GM12874 (cell line): ENCODE measurements at regions not wholly inside any gene's neighbourhood (a gene's known extent, or its start where the extent isn't known, plus 50 kb on each side); places are given as distances from the start of the nearest gene placed in this dataset.

ENCODE experiments used
- TF ChIP-seq, protein P1 (sequence below): IDR thresholded peaks from 2 replicates; pipeline ENCODE4 v1.5.1; 2011; ENCODE audit warnings: low read depth, mild to moderate bottlenecking, control low read depth, low read length, moderate library complexity; ENCODE audit not compliant: insufficient read depth

- TF ChIP-seq, protein P1, sequence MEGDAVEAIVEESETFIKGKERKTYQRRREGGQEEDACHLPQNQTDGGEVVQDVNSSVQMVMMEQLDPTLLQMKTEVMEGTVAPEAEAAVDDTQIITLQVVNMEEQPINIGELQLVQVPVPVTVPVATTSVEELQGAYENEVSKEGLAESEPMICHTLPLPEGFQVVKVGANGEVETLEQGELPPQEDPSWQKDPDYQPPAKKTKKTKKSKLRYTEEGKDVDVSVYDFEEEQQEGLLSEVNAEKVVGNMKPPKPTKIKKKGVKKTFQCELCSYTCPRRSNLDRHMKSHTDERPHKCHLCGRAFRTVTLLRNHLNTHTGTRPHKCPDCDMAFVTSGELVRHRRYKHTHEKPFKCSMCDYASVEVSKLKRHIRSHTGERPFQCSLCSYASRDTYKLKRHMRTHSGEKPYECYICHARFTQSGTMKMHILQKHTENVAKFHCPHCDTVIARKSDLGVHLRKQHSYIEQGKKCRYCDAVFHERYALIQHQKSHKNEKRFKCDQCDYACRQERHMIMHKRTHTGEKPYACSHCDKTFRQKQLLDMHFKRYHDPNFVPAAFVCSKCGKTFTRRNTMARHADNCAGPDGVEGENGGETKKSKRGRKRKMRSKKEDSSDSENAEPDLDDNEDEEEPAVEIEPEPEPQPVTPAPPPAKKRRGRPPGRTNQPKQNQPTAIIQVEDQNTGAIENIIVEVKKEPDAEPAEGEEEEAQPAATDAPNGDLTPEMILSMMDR: no peak
Observed at GRCh38 chr15:81558056-81558455, 184.0 kb upstream of the TMC3 start.

DNA sequence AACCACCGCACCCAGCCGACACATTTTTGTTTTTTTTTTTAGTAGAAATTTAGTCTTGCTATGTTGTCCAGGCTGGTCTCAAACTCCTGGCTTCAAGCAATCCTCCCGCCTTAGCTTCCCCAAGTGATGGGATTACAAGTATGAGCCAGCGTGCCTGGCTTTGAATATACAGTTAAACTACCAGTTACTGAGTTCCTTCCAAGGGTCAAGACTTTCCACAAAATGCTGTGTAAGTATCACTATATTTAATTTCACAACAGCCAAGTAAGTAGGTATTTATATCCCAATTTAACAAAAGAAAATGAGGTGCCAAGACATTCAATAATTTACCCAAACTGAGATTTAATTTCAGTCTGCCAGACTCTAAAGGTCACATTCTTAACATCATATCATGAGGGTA is 181.3 kb upstream of the TMC3 start:
- TF ChIP-seq, protein P1: no peak

- TF ChIP-seq, protein P1: no peak
Observed at GRCh38 chr15:81548365-81549130, 174.5 kb upstream of the TMC3 start.

- TF ChIP-seq, protein P1: no peak
Observed at GRCh38 chr15:81547521-81548132, 173.6 kb upstream of the TMC3 start.

DNA sequence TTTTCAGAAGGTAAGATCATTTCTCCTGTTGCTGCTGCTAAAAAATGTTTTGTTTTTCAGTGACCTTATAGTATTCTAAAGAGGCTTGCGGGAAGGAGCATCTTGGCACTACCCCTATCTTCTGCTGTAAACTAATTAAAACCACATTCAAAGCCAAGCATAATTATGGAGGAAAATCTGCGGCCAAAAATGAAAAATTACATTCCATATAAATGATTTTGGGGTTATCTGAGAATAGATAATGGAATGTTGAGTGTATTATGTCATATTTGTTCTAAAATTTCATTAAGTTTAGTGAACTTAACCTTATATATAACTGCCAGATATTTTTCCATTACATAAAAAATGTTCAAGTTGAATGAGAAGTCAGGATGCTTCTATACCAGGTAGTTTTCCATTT is 170.4 kb upstream of the TMC3 start:
- TF ChIP-seq, protein P1: no peak

GRCh38 chr15:81540909-81541308 is 166.9 kb upstream of the TMC3 start:
- TF ChIP-seq, protein P1: no peak

DNA sequence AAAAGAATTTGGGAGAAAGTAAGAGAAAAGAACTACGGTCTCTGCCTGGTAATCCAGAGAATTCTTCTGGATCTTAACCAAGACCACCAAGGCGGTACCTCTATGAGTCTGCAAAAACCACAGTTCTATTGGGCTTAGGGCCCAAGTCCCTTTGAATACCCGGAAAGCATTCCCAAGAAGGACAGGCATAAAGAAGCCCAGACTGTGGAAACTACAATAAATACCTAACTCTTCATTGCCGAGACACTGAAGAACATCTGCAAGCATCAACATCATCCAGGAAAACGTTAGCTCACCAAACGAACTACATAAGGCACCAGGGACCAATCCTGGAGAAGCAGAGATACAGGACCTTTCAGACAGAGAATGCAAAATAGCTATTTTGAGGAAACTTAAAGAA is 162.3 kb upstream of the TMC3 start:
- TF ChIP-seq, protein P1: no peak
